NB4 (cell line): ENCODE measurements at regions not wholly inside any gene's neighbourhood (a gene's known extent, or its start where the extent isn't known, plus 50 kb on each side); places are given as distances from the start of the nearest gene placed in this dataset.

Experiments
- MAX ChIP-seq: IDR thresholded peaks from 2 replicates; pipeline ENCODE4 v1.6.1; 2011; ENCODE audit warnings: low read depth, low read length
- POLR2A ChIP-seq: IDR thresholded peaks from 2 replicates; pipeline ENCODE4 v1.6.1; 2011; ENCODE audit warnings: mild to moderate bottlenecking; ENCODE audit not compliant: insufficient read length; ENCODE audit errors: extremely low read depth
- TF ChIP-seq, protein P1 (sequence below): IDR thresholded peaks from one replicate; pipeline ENCODE4 v1.5.1; 2012; ENCODE audit warnings: low read depth, low read length

GRCh38 chr5:124353016-124353415 is 393.4 kb downstream of the ZNF608 start:
- no peak for TF ChIP-seq MAX
- TF ChIP-seq, protein P1, sequence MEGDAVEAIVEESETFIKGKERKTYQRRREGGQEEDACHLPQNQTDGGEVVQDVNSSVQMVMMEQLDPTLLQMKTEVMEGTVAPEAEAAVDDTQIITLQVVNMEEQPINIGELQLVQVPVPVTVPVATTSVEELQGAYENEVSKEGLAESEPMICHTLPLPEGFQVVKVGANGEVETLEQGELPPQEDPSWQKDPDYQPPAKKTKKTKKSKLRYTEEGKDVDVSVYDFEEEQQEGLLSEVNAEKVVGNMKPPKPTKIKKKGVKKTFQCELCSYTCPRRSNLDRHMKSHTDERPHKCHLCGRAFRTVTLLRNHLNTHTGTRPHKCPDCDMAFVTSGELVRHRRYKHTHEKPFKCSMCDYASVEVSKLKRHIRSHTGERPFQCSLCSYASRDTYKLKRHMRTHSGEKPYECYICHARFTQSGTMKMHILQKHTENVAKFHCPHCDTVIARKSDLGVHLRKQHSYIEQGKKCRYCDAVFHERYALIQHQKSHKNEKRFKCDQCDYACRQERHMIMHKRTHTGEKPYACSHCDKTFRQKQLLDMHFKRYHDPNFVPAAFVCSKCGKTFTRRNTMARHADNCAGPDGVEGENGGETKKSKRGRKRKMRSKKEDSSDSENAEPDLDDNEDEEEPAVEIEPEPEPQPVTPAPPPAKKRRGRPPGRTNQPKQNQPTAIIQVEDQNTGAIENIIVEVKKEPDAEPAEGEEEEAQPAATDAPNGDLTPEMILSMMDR, result no peak
- TF ChIP-seq POLR2A, result no peak
